ENCODE measurements at regions not wholly inside any gene's neighbourhood (a gene's known extent, or its start where the extent isn't known, plus 50 kb on each side); places are given as distances from the start of the nearest gene placed in this dataset.

GRCh38 chr9:76557674-76558225, 98.8 kb downstream of the GCNT1 start:
- ATAC-seq (ENCODE audit: low read depth in 2 of 2) (no peak), DNase-seq (no peak)
- H3K9me3 Mint-ChIP-seq, result peaks cover 0 to 6% (median 1%) of the 10 kb centered on the region in 7 donors
- peaks cover 0 to 7% of the 10 kb centered on the region in 2 donors for H3K36me3 Mint-ChIP-seq
- H3K4me3 Mint-ChIP-seq, result peak overlapping the region in 1 of 8 donors; percentile 0
- H3K27me3 Mint-ChIP-seq, result no peaks in the 10 kb centered on the region
- H3K4me1 Mint-ChIP-seq, result peaks cover 45 to 49% (median 45%) of the 10 kb centered on the region in 3 donors
- peak overlapping the region in 2 of 6 donors; percentile 8 to 34 for H3K27ac Mint-ChIP-seq

DNA sequence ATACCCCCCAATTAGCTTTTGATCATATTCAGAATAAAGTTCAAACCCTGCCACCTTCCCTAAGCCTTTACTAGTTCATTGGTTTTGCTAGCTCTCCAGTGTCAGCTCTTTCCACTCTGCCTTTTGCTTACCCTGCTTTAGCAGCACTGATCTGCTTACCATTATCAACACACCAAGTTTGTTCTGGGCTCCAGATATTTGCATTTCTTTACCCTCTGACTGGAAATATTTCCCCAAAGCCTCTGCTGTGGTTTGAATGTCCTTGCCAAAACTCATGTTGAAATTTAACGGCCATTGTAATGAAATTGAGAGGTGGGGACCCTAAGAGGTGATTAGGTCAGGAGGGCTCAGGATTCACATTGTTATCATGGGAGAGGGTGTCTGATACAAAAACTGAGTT, 99.5 kb downstream of the GCNT1 start:
- no peaks in the 10 kb centered on the region for H3K27me3 Mint-ChIP-seq
- peak overlapping the region in 3 of 6 donors; percentile 2 to 67 (median 4) for H3K27ac Mint-ChIP-seq
- H3K36me3 Mint-ChIP-seq, result peaks cover 0 to 7% of the 10 kb centered on the region in 2 donors
- peak overlapping the region in 3 of 8 donors; percentile 0 to 85 (median 51) for H3K4me3 Mint-ChIP-seq
- H3K9me3 Mint-ChIP-seq, result peaks cover 0 to 6% (median 1%) of the 10 kb centered on the region in 7 donors
- peaks cover 45 to 57% (median 53%) of the 10 kb centered on the region in 3 donors for H3K4me1 Mint-ChIP-seq
- ATAC-seq (ENCODE audit: low read depth in 2 of 2), result no peak
- no peak for DNase-seq

DNA sequence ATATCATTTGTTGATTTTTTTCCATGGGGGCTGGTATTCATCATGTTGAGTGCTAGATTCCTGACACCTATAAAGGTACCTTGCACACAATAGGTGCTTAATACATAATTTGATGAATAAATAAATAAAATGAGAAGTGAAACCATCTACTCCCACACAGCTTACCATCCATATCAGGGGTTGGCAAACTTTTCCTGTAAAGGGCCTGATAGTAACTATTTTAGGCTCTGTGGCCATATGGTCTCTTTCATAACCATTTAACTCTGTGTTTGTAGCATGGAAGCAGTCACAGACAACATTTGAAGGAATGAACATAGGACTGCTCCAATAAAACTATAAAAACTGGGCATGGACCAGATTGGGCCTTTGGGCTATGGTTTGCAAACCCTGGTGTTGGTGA, 100.3 kb downstream of the GCNT1 start:
- no peak for ATAC-seq (ENCODE audit: low read depth in 2 of 2)
- H3K4me3 Mint-ChIP-seq, result peak overlapping the region in 5 of 8 donors; percentile 39 to 86 (median 73)
- no peak for DNase-seq
- H3K4me1 Mint-ChIP-seq, result peaks cover 50 to 65% (median 60%) of the 10 kb centered on the region in 3 donors
- peak overlapping the region in 3 of 6 donors; percentile 2 to 67 (median 52) for H3K27ac Mint-ChIP-seq
- H3K27me3 Mint-ChIP-seq, result no peaks in the 10 kb centered on the region
- peaks cover 0 to 7% of the 10 kb centered on the region in 2 donors for H3K36me3 Mint-ChIP-seq
- peaks cover 0 to 6% (median 1%) of the 10 kb centered on the region in 7 donors for H3K9me3 Mint-ChIP-seq

GRCh38 chr9:76560481-76560922, 101.5 kb downstream of the GCNT1 start:
- H3K36me3 Mint-ChIP-seq, result peaks cover 0 to 7% of the 10 kb centered on the region in 2 donors
- DNase-seq, result no peak
- H3K4me1 Mint-ChIP-seq, result peaks cover 51 to 66% (median 62%) of the 10 kb centered on the region in 3 donors
- no peaks in the 10 kb centered on the region for H3K27me3 Mint-ChIP-seq
- no peak for ATAC-seq (ENCODE audit: low read depth in 2 of 2)
- H3K4me3 Mint-ChIP-seq, result peak overlapping the region in 4 of 8 donors; percentile 23 to 86 (median 57)
- peak overlapping the region in 2 of 6 donors; percentile 21 to 58 for H3K27ac Mint-ChIP-seq
- H3K9me3 Mint-ChIP-seq, result peaks cover 0 to 6% (median 1%) of the 10 kb centered on the region in 7 donors

GRCh38 chr9:76561050-76561713, 102.2 kb downstream of the GCNT1 start:
- H3K9me3 Mint-ChIP-seq, result peaks cover 0 to 6% (median 1%) of the 10 kb centered on the region in 7 donors
- ATAC-seq (ENCODE audit: low read depth in 2 of 2), result no peak
- peaks cover 0 to 7% of the 10 kb centered on the region in 2 donors for H3K36me3 Mint-ChIP-seq
- DNase-seq, result no peak
- peaks cover 51 to 66% (median 64%) of the 10 kb centered on the region in 3 donors for H3K4me1 Mint-ChIP-seq
- peak overlapping the region; percentile 47 to 87 (median 78) for H3K4me3 Mint-ChIP-seq
- H3K27ac Mint-ChIP-seq, result peak overlapping the region in 5 of 6 donors; percentile 1 to 86 (median 70)
- no peaks in the 10 kb centered on the region for H3K27me3 Mint-ChIP-seq
